ENCODE measurements at regions not wholly inside any gene's neighbourhood (a gene's known extent, or its start where the extent isn't known, plus 50 kb on each side); places are given as distances from the start of the nearest gene placed in this dataset.

- H3K4me1 ChIP-seq (ENCODE audit: control insufficient read depth, insufficient read depth, low read length): peaks cover 5% of the 10 kb centered on the region
- no peaks in the 10 kb centered on the region for H3K27me3 ChIP-seq (ENCODE audit: control insufficient read depth, insufficient read depth, low read length)
- H3K9ac ChIP-seq (ENCODE audit: low read depth, low read length): no peak overlapping the region
Measured at GRCh38 chr20:40754339-40754943, 65.4 kb upstream of the MAFB start.

GRCh38 chr20:40757087-40757486 lies 68.1 kb upstream of the MAFB start:
- Histone ChIP-seq H3K4me3 (ENCODE audit: low read depth, low read length) (no peak overlapping the region), H3K4me1 (ENCODE audit: control insufficient read depth, insufficient read depth, low read length) (peaks cover 9% of the 10 kb centered on the region), H3K9me3 (ENCODE audit: control insufficient read depth, insufficient read depth, low read length) (no peaks in the 10 kb centered on the region), H3K27me3 (ENCODE audit: control insufficient read depth, insufficient read depth, low read length) (no peaks in the 10 kb centered on the region), H3K9ac (ENCODE audit: low read depth, low read length) (no peak overlapping the region), H3K36me3 (ENCODE audit: control insufficient read depth, insufficient read depth, low read length) (no peaks in the 10 kb centered on the region)

More at GRCh38 chr20:40754339-40754943, 65.4 kb upstream of the MAFB start:
- H3K9me3 ChIP-seq (ENCODE audit: control insufficient read depth, insufficient read depth, low read length): no peaks in the 10 kb centered on the region
- no peaks in the 10 kb centered on the region for H3K36me3 ChIP-seq (ENCODE audit: control insufficient read depth, insufficient read depth, low read length)
- H3K4me3 ChIP-seq (ENCODE audit: low read depth, low read length): no peak overlapping the region

GRCh38 chr20:40758790-40759189 lies 69.8 kb upstream of the MAFB start:
- Histone ChIP-seq H3K4me3 (ENCODE audit: low read depth, low read length) (no peak overlapping the region), H3K36me3 (ENCODE audit: control insufficient read depth, insufficient read depth, low read length) (no peaks in the 10 kb centered on the region), H3K9ac (ENCODE audit: low read depth, low read length) (no peak overlapping the region), H3K4me1 (ENCODE audit: control insufficient read depth, insufficient read depth, low read length) (peaks cover 9% of the 10 kb centered on the region), H3K27me3 (ENCODE audit: control insufficient read depth, insufficient read depth, low read length) (no peaks in the 10 kb centered on the region), H3K9me3 (ENCODE audit: control insufficient read depth, insufficient read depth, low read length) (no peaks in the 10 kb centered on the region)

GRCh38 chr20:40760399-40760798 lies 71.4 kb upstream of the MAFB start:
- no peaks in the 10 kb centered on the region for H3K27me3 ChIP-seq (ENCODE audit: control insufficient read depth, insufficient read depth, low read length)
- no peaks in the 10 kb centered on the region for H3K9me3 ChIP-seq (ENCODE audit: control insufficient read depth, insufficient read depth, low read length)
- H3K9ac ChIP-seq (ENCODE audit: low read depth, low read length): no peak overlapping the region
- H3K4me1 ChIP-seq (ENCODE audit: control insufficient read depth, insufficient read depth, low read length): peaks cover 9% of the 10 kb centered on the region
- no peaks in the 10 kb centered on the region for H3K36me3 ChIP-seq (ENCODE audit: control insufficient read depth, insufficient read depth, low read length)
- H3K4me3 ChIP-seq (ENCODE audit: low read depth, low read length): no peak overlapping the region

- Histone ChIP-seq H3K9me3 (ENCODE audit: control insufficient read depth, insufficient read depth, low read length) (no peaks in the 10 kb centered on the region), H3K27me3 (ENCODE audit: control insufficient read depth, insufficient read depth, low read length) (no peaks in the 10 kb centered on the region), H3K36me3 (ENCODE audit: control insufficient read depth, insufficient read depth, low read length) (no peaks in the 10 kb centered on the region), H3K4me1 (ENCODE audit: control insufficient read depth, insufficient read depth, low read length) (peaks cover 7% of the 10 kb centered on the region), H3K4me3 (ENCODE audit: low read depth, low read length) (no peak overlapping the region), H3K9ac (ENCODE audit: low read depth, low read length) (no peak overlapping the region)
Measured at GRCh38 chr20:40763646-40764295, 74.7 kb upstream of the MAFB start.

- Histone ChIP-seq H3K9me3 (ENCODE audit: control insufficient read depth, insufficient read depth, low read length) (no peaks in the 10 kb centered on the region), H3K36me3 (ENCODE audit: control insufficient read depth, insufficient read depth, low read length) (no peaks in the 10 kb centered on the region), H3K27me3 (ENCODE audit: control insufficient read depth, insufficient read depth, low read length) (no peaks in the 10 kb centered on the region), H3K4me1 (ENCODE audit: control insufficient read depth, insufficient read depth, low read length) (peaks cover 4% of the 10 kb centered on the region), H3K4me3 (ENCODE audit: low read depth, low read length) (no peak overlapping the region), H3K9ac (ENCODE audit: low read depth, low read length) (no peak overlapping the region)
Measured at GRCh38 chr20:40765814-40766480, 76.9 kb upstream of the MAFB start.

- Histone ChIP-seq H3K36me3 (ENCODE audit: control insufficient read depth, insufficient read depth, low read length) (no peaks in the 10 kb centered on the region), H3K9ac (ENCODE audit: low read depth, low read length) (no peak overlapping the region), H3K27me3 (ENCODE audit: control insufficient read depth, insufficient read depth, low read length) (no peaks in the 10 kb centered on the region), H3K9me3 (ENCODE audit: control insufficient read depth, insufficient read depth, low read length) (no peaks in the 10 kb centered on the region), H3K4me1 (ENCODE audit: control insufficient read depth, insufficient read depth, low read length) (no peaks in the 10 kb centered on the region), H3K4me3 (ENCODE audit: low read depth, low read length) (no peak overlapping the region)
Measured at GRCh38 chr20:40766790-40767614, 78.0 kb upstream of the MAFB start.

GRCh38 chr20:40767615-40767924 lies 78.5 kb upstream of the MAFB start:
- Histone ChIP-seq H3K9me3 (ENCODE audit: control insufficient read depth, insufficient read depth, low read length) (no peaks in the 10 kb centered on the region), H3K4me1 (ENCODE audit: control insufficient read depth, insufficient read depth, low read length) (no peaks in the 10 kb centered on the region), H3K36me3 (ENCODE audit: control insufficient read depth, insufficient read depth, low read length) (no peaks in the 10 kb centered on the region), H3K4me3 (ENCODE audit: low read depth, low read length) (no peak overlapping the region), H3K9ac (ENCODE audit: low read depth, low read length) (no peak overlapping the region), H3K27me3 (ENCODE audit: control insufficient read depth, insufficient read depth, low read length) (no peaks in the 10 kb centered on the region)

- no peaks in the 10 kb centered on the region for H3K4me1 ChIP-seq (ENCODE audit: control insufficient read depth, insufficient read depth, low read length)
- H3K4me3 ChIP-seq (ENCODE audit: low read depth, low read length): no peak overlapping the region
- no peaks in the 10 kb centered on the region for H3K27me3 ChIP-seq (ENCODE audit: control insufficient read depth, insufficient read depth, low read length)
- H3K36me3 ChIP-seq (ENCODE audit: control insufficient read depth, insufficient read depth, low read length): no peaks in the 10 kb centered on the region
- no peaks in the 10 kb centered on the region for H3K9me3 ChIP-seq (ENCODE audit: control insufficient read depth, insufficient read depth, low read length)
- no peak overlapping the region for H3K9ac ChIP-seq (ENCODE audit: low read depth, low read length)
Measured at GRCh38 chr20:40768105-40768504, 79.1 kb upstream of the MAFB start.

- H3K4me1 ChIP-seq (ENCODE audit: control insufficient read depth, insufficient read depth, low read length): no peaks in the 10 kb centered on the region
- H3K27me3 ChIP-seq (ENCODE audit: control insufficient read depth, insufficient read depth, low read length): no peaks in the 10 kb centered on the region
Measured at GRCh38 chr20:40769677-40770285, 80.7 kb upstream of the MAFB start.

GRCh38 chr20:40770564-40771307 lies 81.7 kb upstream of the MAFB start:
- Histone ChIP-seq H3K4me1 (ENCODE audit: control insufficient read depth, insufficient read depth, low read length) (no peaks in the 10 kb centered on the region), H3K9me3 (ENCODE audit: control insufficient read depth, insufficient read depth, low read length) (no peaks in the 10 kb centered on the region), H3K36me3 (ENCODE audit: control insufficient read depth, insufficient read depth, low read length) (no peaks in the 10 kb centered on the region), H3K27me3 (ENCODE audit: control insufficient read depth, insufficient read depth, low read length) (no peaks in the 10 kb centered on the region), H3K4me3 (ENCODE audit: low read depth, low read length) (no peak overlapping the region), H3K9ac (ENCODE audit: low read depth, low read length) (no peak overlapping the region)

More at GRCh38 chr20:40769677-40770285, 80.7 kb upstream of the MAFB start:
- no peaks in the 10 kb centered on the region for H3K36me3 ChIP-seq (ENCODE audit: control insufficient read depth, insufficient read depth, low read length)
- no peaks in the 10 kb centered on the region for H3K9me3 ChIP-seq (ENCODE audit: control insufficient read depth, insufficient read depth, low read length)
- no peak overlapping the region for H3K4me3 ChIP-seq (ENCODE audit: low read depth, low read length)
- no peak overlapping the region for H3K9ac ChIP-seq (ENCODE audit: low read depth, low read length)

Measured in iPS-15b (cell line).